CD4-positive, alpha-beta T cell (primary cell): ENCODE measurements at regions not wholly inside any gene's neighbourhood (a gene's known extent, or its start where the extent isn't known, plus 50 kb on each side); places are given as distances from the start of the nearest gene placed in this dataset.

Experiments
- ATAC-seq: fragments of 200-7000 bp; cut with Tn5 transposase; one replicate; pipeline ENCODE4 v1.10.0; 2022; ENCODE audit warnings: mild to moderate bottlenecking; ENCODE audit not compliant: poor library complexity
- CTCF ChIA-PET: fragments of 350-600 bp; sonication (Branson Sonifier 250); formaldehyde crosslinking; loops from one replicate; lab custom pipeline; 2021; ENCODE audit warnings: antibody characterized with exemption, inconsistent platforms; lab: Charles Lee
- POLR2A ChIA-PET: fragments of 350-600 bp; sonication (Branson Sonifier 250); formaldehyde crosslinking; loops from one replicate; lab custom pipeline; 2021; ENCODE audit warnings: antibody characterized with exemption, inconsistent platforms; lab: Charles Lee
- DNase-seq, 14 experiments: peaks; one replicate each; pipeline ENCODE4 v3.0.0-alpha.2; 2013 to 2020; ENCODE audit warnings: mixed read lengths in 2 of 14
- H3K27ac ChIP-seq, 2 donors: one replicate each; pipeline versions ENCODE4 v1.5.1 to v1.7.0; 2013; ENCODE audit warnings: low read length in 2 of 2, low read depth in 1 of 2, mild to moderate bottlenecking in 1 of 2
- H3K27me3 ChIP-seq, 2 experiments: 1 replicate in 1 of 2; 2 replicates in 1 of 2; pipeline versions ENCODE4 v1.6.1 to v1.7.0; 2013; ENCODE audit warnings: low read length in 2 of 2, control low read depth in 1 of 2, mild to moderate bottlenecking in 1 of 2, moderate library complexity in 1 of 2; ENCODE audit not compliant: insufficient read depth in 2 of 2, control insufficient read depth in 1 of 2
- H3K36me3 ChIP-seq: one replicate; pipeline ENCODE4 v1.6.1; 2013; ENCODE audit warnings: low read length, control low read depth; ENCODE audit not compliant: insufficient read depth
- H3K4me1 ChIP-seq: one replicate; pipeline ENCODE4 v1.6.1; 2013; ENCODE audit warnings: low read length, control low read depth; ENCODE audit not compliant: insufficient read depth
- H3K4me3 ChIP-seq: one replicate; pipeline ENCODE4 v1.5.1; 2013; ENCODE audit warnings: mild to moderate bottlenecking, low read length, moderate library complexity
- H3K9me3 ChIP-seq, 2 experiments: 1 replicate in 1 of 2; 2 replicates in 1 of 2; pipeline versions ENCODE4 v1.6.1 to v1.7.0; 2013; ENCODE audit warnings: low read length in 2 of 2, mild to moderate bottlenecking in 2 of 2, control low read depth in 1 of 2, moderate library complexity in 1 of 2; ENCODE audit not compliant: control insufficient read depth in 1 of 2, insufficient read depth in 1 of 2
- H3K27ac Mint-ChIP-seq: one replicate; pipeline ENCODE4 v1.8.0; 2020; ENCODE audit warnings: mixed read lengths
- H3K27me3 Mint-ChIP-seq: one replicate; pipeline ENCODE4 v1.8.0; 2021; ENCODE audit warnings: mixed read lengths
- H3K36me3 Mint-ChIP-seq: one replicate; pipeline ENCODE4 v1.8.0; 2021; ENCODE audit warnings: low read depth, mixed read lengths
- H3K4me1 Mint-ChIP-seq: one replicate; pipeline ENCODE4 v1.8.0; 2021; ENCODE audit warnings: low read depth, mixed read lengths
- H3K4me3 Mint-ChIP-seq: one replicate; pipeline ENCODE4 v1.8.0; 2020; ENCODE audit warnings: mild to moderate bottlenecking, mixed read lengths
- H3K9me3 Mint-ChIP-seq: one replicate; pipeline ENCODE4 v1.8.0; 2020; ENCODE audit warnings: mixed read lengths
- intact Hi-C, 2 experiments: fragments of 100-400 bp; cut with DNase I in 1 of 2; cut with micrococcal nuclease in 1 of 2; formaldehyde crosslinking; loops; one replicate each; pipeline versions ENCODE4 v1.15.1 to v1.9.0; 2023 to 2025; cut with DNase I, micrococcal nuclease
- TF ChIP-seq, protein P1 (sequence below): fragments of 200-600 bp; IDR thresholded peaks from one replicate; pipeline ENCODE4 v1.8.0; 2022; ENCODE audit warnings: antibody characterized with exemption, mild to moderate bottlenecking

DNA sequence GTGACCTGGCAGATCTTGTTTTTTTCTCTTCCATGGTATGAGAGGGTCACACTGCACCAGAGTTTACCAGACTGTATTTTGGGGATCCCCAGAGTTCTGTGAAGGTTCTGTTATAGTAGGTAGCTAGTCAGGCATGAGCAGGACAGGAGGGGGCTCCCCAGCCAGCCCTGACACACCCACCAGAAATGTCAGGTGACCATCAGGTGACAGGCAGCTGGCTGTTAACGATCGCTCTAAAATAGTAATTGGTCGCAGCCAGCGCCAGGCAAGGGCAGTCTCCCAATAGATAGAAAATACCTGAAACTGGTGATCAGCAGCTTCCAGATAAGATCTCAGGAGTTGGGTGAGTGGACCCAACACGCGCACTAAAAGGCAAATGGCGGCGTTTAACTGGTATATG is 264.9 kb downstream of the RHOU start:
- no peak for ATAC-seq

DNA sequence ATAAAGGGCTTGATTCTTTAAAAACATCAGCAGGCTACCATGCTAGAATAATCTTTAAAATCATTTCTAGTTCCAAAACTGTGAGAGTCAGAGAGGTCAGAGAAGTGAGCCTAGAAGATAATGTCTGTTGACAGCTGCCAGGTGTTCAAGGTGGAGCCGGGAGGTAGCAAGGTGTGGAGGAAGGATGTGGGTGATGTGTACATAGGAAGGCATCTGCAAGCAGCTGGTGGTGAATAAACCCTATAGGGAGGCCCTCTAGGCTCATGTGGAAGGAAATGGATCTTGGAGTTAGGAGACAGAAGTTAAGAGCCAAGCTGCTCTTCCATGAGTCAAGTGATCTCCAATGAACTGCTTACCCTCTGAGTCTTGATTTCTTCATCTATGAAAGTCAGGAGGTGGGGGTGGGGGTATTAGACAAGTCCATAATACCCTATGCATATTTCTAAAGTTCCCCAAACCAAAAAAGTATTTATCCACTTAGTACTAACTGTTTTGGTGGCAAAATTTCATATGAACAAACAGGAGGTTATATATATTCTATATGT is 266.3 kb downstream of the RHOU start:
- H3K4me1 Mint-ChIP-seq, result peaks cover 24% of the 10 kb centered on the region
- ChIA-PET CTCF (no interaction called here), POLR2A (interaction anchor here (1.1 to 1.2 kb wide), 2 partner anchors 63 to 129 kb away, joined by 3 read pairs; no protein-coding TSS in a partner anchor)
- H3K36me3 Mint-ChIP-seq, result no peaks in the 10 kb centered on the region
- intact Hi-C loops, result no loop called here
- Histone ChIP-seq H3K9me3 (no peaks in the 10 kb centered on the region), H3K4me3 (no peak overlapping the region), H3K27ac (no peak overlapping the region), H3K36me3 (no peaks in the 10 kb centered on the region), H3K27me3 (no peaks in the 10 kb centered on the region), H3K4me1 (peaks cover 8% of the 10 kb centered on the region)
- H3K27ac Mint-ChIP-seq, result peak overlapping the region; percentile 37
- ATAC-seq (peak; percentile 57), DNase-seq (peak in 1 of 14 experiments; percentile 39)
- H3K9me3 Mint-ChIP-seq, result no peaks in the 10 kb centered on the region
- no peak overlapping the region for H3K4me3 Mint-ChIP-seq
- no peaks in the 10 kb centered on the region for H3K27me3 Mint-ChIP-seq
- TF ChIP-seq, protein P1, sequence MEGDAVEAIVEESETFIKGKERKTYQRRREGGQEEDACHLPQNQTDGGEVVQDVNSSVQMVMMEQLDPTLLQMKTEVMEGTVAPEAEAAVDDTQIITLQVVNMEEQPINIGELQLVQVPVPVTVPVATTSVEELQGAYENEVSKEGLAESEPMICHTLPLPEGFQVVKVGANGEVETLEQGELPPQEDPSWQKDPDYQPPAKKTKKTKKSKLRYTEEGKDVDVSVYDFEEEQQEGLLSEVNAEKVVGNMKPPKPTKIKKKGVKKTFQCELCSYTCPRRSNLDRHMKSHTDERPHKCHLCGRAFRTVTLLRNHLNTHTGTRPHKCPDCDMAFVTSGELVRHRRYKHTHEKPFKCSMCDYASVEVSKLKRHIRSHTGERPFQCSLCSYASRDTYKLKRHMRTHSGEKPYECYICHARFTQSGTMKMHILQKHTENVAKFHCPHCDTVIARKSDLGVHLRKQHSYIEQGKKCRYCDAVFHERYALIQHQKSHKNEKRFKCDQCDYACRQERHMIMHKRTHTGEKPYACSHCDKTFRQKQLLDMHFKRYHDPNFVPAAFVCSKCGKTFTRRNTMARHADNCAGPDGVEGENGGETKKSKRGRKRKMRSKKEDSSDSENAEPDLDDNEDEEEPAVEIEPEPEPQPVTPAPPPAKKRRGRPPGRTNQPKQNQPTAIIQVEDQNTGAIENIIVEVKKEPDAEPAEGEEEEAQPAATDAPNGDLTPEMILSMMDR, result no peak

More for the DNA sequence above, 264.9 kb downstream of the RHOU start:
- TF ChIP-seq, protein P1, result no peak
- no peaks in the 10 kb centered on the region for H3K36me3 ChIP-seq
- peaks cover 8% of the 10 kb centered on the region for H3K4me1 ChIP-seq
- no peak overlapping the region for H3K4me3 Mint-ChIP-seq
- H3K27ac Mint-ChIP-seq, result no peak overlapping the region
- ChIA-PET CTCF (no interaction called here), POLR2A (no interaction called here)
- no peaks in the 10 kb centered on the region for H3K27me3 ChIP-seq
- no peaks in the 10 kb centered on the region for H3K9me3 Mint-ChIP-seq
- no peak overlapping the region for H3K27ac ChIP-seq
- no peak for DNase-seq
- no peaks in the 10 kb centered on the region for H3K36me3 Mint-ChIP-seq
- H3K4me3 ChIP-seq, result no peak overlapping the region
- H3K27me3 Mint-ChIP-seq, result no peaks in the 10 kb centered on the region
- H3K9me3 ChIP-seq, result no peaks in the 10 kb centered on the region
- H3K4me1 Mint-ChIP-seq, result peaks cover 24% of the 10 kb centered on the region
- intact Hi-C loops, result no loop called here

DNA sequence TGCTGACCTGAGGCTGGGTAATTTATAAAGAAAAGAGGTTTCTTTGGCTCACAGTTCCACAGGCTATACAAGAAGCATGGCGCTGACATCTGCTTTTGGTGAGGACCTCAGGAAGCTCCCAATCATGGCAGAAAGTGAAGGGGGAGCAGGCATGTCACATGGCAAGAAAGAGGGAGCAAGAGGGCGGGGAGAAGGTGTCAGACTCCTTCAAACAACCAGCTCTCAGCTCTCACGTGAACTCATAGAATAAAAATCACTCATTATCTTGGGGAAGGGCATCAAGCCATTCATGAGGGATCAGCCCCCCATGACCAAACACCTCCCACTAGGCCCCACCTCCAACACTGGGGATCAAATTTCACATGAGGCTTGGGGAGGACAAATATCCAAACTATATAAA is 266.8 kb downstream of the RHOU start:
- Mint-ChIP-seq H3K4me1 (peaks cover 24% of the 10 kb centered on the region), H3K36me3 (no peaks in the 10 kb centered on the region), H3K27me3 (no peaks in the 10 kb centered on the region), H3K4me3 (no peak overlapping the region), H3K9me3 (no peaks in the 10 kb centered on the region), H3K27ac (peak overlapping the region; percentile 37)
- H3K4me1 ChIP-seq, result peaks cover 8% of the 10 kb centered on the region
- no peaks in the 10 kb centered on the region for H3K27me3 ChIP-seq
- no peak for DNase-seq
- H3K4me3 ChIP-seq, result no peak overlapping the region
- TF ChIP-seq, protein P1, result no peak
- no peaks in the 10 kb centered on the region for H3K36me3 ChIP-seq
- ChIA-PET POLR2A (interaction anchor here (1.1 to 1.2 kb wide), 2 partner anchors 64 to 129 kb away, joined by 3 read pairs; no protein-coding TSS in a partner anchor), CTCF (no interaction called here)
- ATAC-seq, result no peak
- no peaks in the 10 kb centered on the region for H3K9me3 ChIP-seq
- intact Hi-C loops, result no loop called here
- H3K27ac ChIP-seq, result no peak overlapping the region
